Hepatocyte (in vitro differentiated cells): ENCODE measurements at regions not wholly inside any gene's neighbourhood (a gene's known extent, or its start where the extent isn't known, plus 50 kb on each side); places are given as distances from the start of the nearest gene placed in this dataset.
A peak's percentile ranks its signal among the peaks of the same experiment; 100 is the strongest.

ENCODE experiments used
- DNase-seq: peaks from one replicate; pipeline ENCODE4 v3.0.0-alpha.2; 2016; ENCODE audit warnings: low spot score
- H2AFZ ChIP-seq: fragments of 200-600 bp; sonication (generic); 2 replicates; pipeline ENCODE4 v1.6.0; 2016; ENCODE audit warnings: antibody characterized with exemption, mild to moderate bottlenecking
- H3K27ac ChIP-seq: fragments of 200-600 bp; sonication (generic); 2 replicates; pipeline ENCODE4 v1.5.1; 2016; ENCODE audit warnings: mild to moderate bottlenecking
- H3K27me3 ChIP-seq: fragments of 200-600 bp; sonication (generic); 2 replicates; pipeline ENCODE4 v1.6.1; 2016
- H3K36me3 ChIP-seq: fragments of 200-600 bp; sonication (generic); replicated peaks from 2 replicates; pipeline ENCODE4 v1.5.1; 2016; ENCODE audit warnings: low read depth; ENCODE audit not compliant: insufficient read depth
- H3K4me1 ChIP-seq: fragments of 200-600 bp; sonication (generic); 2 replicates; pipeline ENCODE4 v1.5.1; 2016; ENCODE audit warnings: mild to moderate bottlenecking, moderate library complexity; ENCODE audit not compliant: insufficient read depth
- H3K4me2 ChIP-seq: fragments of 200-600 bp; sonication (generic); 2 replicates; pipeline ENCODE4 v1.6.0; 2016
- H3K4me3 ChIP-seq: fragments of 200-600 bp; sonication (generic); 2 replicates; pipeline ENCODE4 v1.5.1; 2016; ENCODE audit warnings: mild to moderate bottlenecking
- H3K79me2 ChIP-seq: fragments of 200-600 bp; sonication (generic); 2 replicates; pipeline ENCODE4 v1.6.0; 2017; ENCODE audit warnings: mild to moderate bottlenecking
- H3K9me2 ChIP-seq: fragments of 200-600 bp; sonication (generic); replicated peaks from 2 replicates; pipeline ENCODE4 v1.6.0; 2017; ENCODE audit warnings: mild to moderate bottlenecking; ENCODE audit not compliant: insufficient read depth
- H3K9me3 ChIP-seq: fragments of 200-600 bp; sonication (generic); 2 replicates; pipeline ENCODE4 v1.5.1; 2016; ENCODE audit warnings: low read depth, mild to moderate bottlenecking
- H4K20me1 ChIP-seq: fragments of 200-600 bp; sonication (generic); 2 replicates; pipeline ENCODE4 v1.6.0; 2016; ENCODE audit warnings: mild to moderate bottlenecking; ENCODE audit not compliant: insufficient read depth, poor library complexity, severe bottlenecking
- CTCF ChIP-seq: fragments of 200-600 bp; sonication (generic); IDR thresholded peaks from 2 replicates; pipeline ENCODE4 v1.5.1; 2016; ENCODE audit warnings: antibody characterized with exemption, mild to moderate bottlenecking; ENCODE audit not compliant: poor library complexity
- EZH2 ChIP-seq: fragments of 200-600 bp; sonication (generic); IDR thresholded peaks from 2 replicates; pipeline ENCODE4 v1.6.1; 2016; ENCODE audit warnings: antibody characterized with exemption, mild to moderate bottlenecking, borderline replicate concordance
- EZH2phosphoT487 ChIP-seq: fragments of 200-600 bp; sonication (generic); IDR thresholded peaks from one replicate; pipeline ENCODE4 v1.6.1; 2018; ENCODE audit warnings: antibody characterized with exemption, mild to moderate bottlenecking, low read depth, moderate library complexity; ENCODE audit not compliant: unreplicated experiment, severe bottlenecking
- WGBS: methylation state at CpG from one replicate; pipeline ENCODE4 v1.1.6; 2016; ENCODE audit warnings: low lambda C conversion rate; ENCODE audit errors: missing lambda C conversion rate; 5-methylcytosine and 5-hydroxymethylcytosine counted together

- TF ChIP-seq EZH2phosphoT487: no peak
- no peak for TF ChIP-seq CTCF
- no peak for TF ChIP-seq EZH2
- Histone ChIP-seq H2AFZ (peak overlapping the region; percentile 6), H3K36me3 (no peaks in the 10 kb centered on the region), H3K27ac (peak overlapping the region; percentile 91), H3K9me2 (no peaks in the 10 kb centered on the region), H3K27me3 (no peaks in the 10 kb centered on the region), H3K4me2 (peak overlapping the region; percentile 7), H4K20me1 (no peaks in the 10 kb centered on the region), H3K4me3 (no peak overlapping the region), H3K9me3 (no peaks in the 10 kb centered on the region), H3K4me1 (peaks cover 62% of the 10 kb centered on the region), H3K79me2 (no peaks in the 10 kb centered on the region)
- WGBS: 54% methylated on average over 9 of the region's 9 CpGs
- DNase-seq: no peak
Observed at GRCh38 chr1:94608852-94609530, 67.4 kb upstream of the F3 start.

- Histone ChIP-seq H2AFZ (peak overlapping the region; percentile 46), H3K9me2 (no peaks in the 10 kb centered on the region), H3K36me3 (no peaks in the 10 kb centered on the region), H3K27ac (peak overlapping the region; percentile 91), H3K4me3 (no peak overlapping the region), H3K4me1 (peaks cover 66% of the 10 kb centered on the region), H3K79me2 (no peaks in the 10 kb centered on the region), H3K9me3 (no peaks in the 10 kb centered on the region), H4K20me1 (no peaks in the 10 kb centered on the region), H3K4me2 (peak overlapping the region; percentile 7), H3K27me3 (no peaks in the 10 kb centered on the region)
- WGBS: 63% methylated on average over 10 of the region's 10 CpGs
- TF ChIP-seq EZH2phosphoT487 (no peak), EZH2 (no peak), CTCF (no peak)
- peak; percentile 66 for DNase-seq
Observed at GRCh38 chr1:94608142-94608851, 66.7 kb upstream of the F3 start.

- WGBS: 88% methylated on average over 4 of the region's 4 CpGs
- no peaks in the 10 kb centered on the region for H3K79me2 ChIP-seq
- H4K20me1 ChIP-seq: no peaks in the 10 kb centered on the region
- no peaks in the 10 kb centered on the region for H3K36me3 ChIP-seq
- no peaks in the 10 kb centered on the region for H3K9me3 ChIP-seq
- no peaks in the 10 kb centered on the region for H3K9me2 ChIP-seq
- TF ChIP-seq EZH2phosphoT487 (no peak), CTCF (no peak), EZH2 (no peak)
- H3K4me3 ChIP-seq: no peak overlapping the region
- H3K4me1 ChIP-seq: peaks cover 57% of the 10 kb centered on the region
- no peaks in the 10 kb centered on the region for H3K27me3 ChIP-seq
- DNase-seq: no peak
- peak overlapping the region; percentile 91 for H3K27ac ChIP-seq
- H3K4me2 ChIP-seq: no peak overlapping the region
- no peak overlapping the region for H2AFZ ChIP-seq
Observed at GRCh38 chr1:94607398-94607797, 65.8 kb upstream of the F3 start.
